IMR-90 (cell line): ENCODE measurements at regions not wholly inside any gene's neighbourhood (a gene's known extent, or its start where the extent isn't known, plus 50 kb on each side); places are given as distances from the start of the nearest gene placed in this dataset.

ENCODE experiments used
- ATAC-seq: fragments of 200-7000 bp; cut with Tn5 transposase; 2 replicates; pipeline ENCODE4 v1.9.1; 2020; ENCODE audit warnings: low read depth, mild to moderate bottlenecking, moderate library complexity
- BruUV-seq: library from RNA; stranded (reverse); fragments of 400-500 nt; replicated peaks from 2 replicates; lab custom pipeline; 2021; lab: Mats Ljungman, UMichigan
- CTCF ChIA-PET: fragments of 300-600 bp; formaldehyde crosslinking; extraction: SDS; loops from one replicate; lab custom pipeline; 2021; ENCODE audit warnings: antibody characterized with exemption; lab: Yijun Ruan, JAX
- POLR2A ChIA-PET: fragments of 300-600 bp; sonication (Branson Sonifier 250); formaldehyde crosslinking; loops from one replicate; lab custom pipeline; 2022; ENCODE audit warnings: antibody characterized with exemption; ENCODE audit not compliant: unreplicated experiment; lab: Charles Lee
- DNase-seq: peaks from one replicate; pipeline ENCODE4 v3.0.0; 2013
- H2AFZ ChIP-seq: replicated peaks from 2 replicates; pipeline ENCODE3; 2013; ENCODE audit warnings: low read length, mild to moderate bottlenecking; ENCODE audit not compliant: poor library complexity
- H2AK5ac ChIP-seq: 2 replicates; pipeline ENCODE4 v1.6.1; 2013; ENCODE audit warnings: low read depth, low read length, inconsistent platforms
- H2AK9ac ChIP-seq: replicated peaks from 2 replicates; pipeline ENCODE3; 2013; ENCODE audit warnings: mild to moderate bottlenecking, low read depth, low read length, moderate library complexity; ENCODE audit not compliant: poor library complexity
- H2BK120ac ChIP-seq: 2 replicates; pipeline ENCODE4 v1.6.1; 2013; ENCODE audit warnings: low read depth, low read length, inconsistent platforms
- H2BK15ac ChIP-seq: 3 replicates; pipeline ENCODE4 v1.6.1; 2013; ENCODE audit warnings: low read depth, low read length, inconsistent platforms
- H2BK20ac ChIP-seq: 2 replicates; pipeline ENCODE4 v1.6.1; 2013; ENCODE audit warnings: low read depth, mild to moderate bottlenecking, inconsistent platforms, low read length, moderate library complexity
- H2BK5ac ChIP-seq: 2 replicates; pipeline ENCODE4 v1.6.1; 2013; ENCODE audit warnings: mild to moderate bottlenecking, low read depth, low read length, inconsistent platforms; ENCODE audit not compliant: poor library complexity, severe bottlenecking
- H3K14ac ChIP-seq: replicated peaks from 2 replicates; pipeline ENCODE4 v1.6.1; 2013; ENCODE audit warnings: low read depth, low read length, inconsistent platforms
- H3K18ac ChIP-seq: 2 replicates; pipeline ENCODE4 v1.6.1; 2013; ENCODE audit warnings: low read depth, low read length, control low read depth
- H3K23ac ChIP-seq: 2 replicates; pipeline ENCODE4 v1.6.1; 2013; ENCODE audit warnings: low read depth, low read length, inconsistent platforms
- H3K27ac ChIP-seq: 2 replicates; pipeline ENCODE4 v1.5.1; 2013; ENCODE audit warnings: mild to moderate bottlenecking, control low read depth, low read length; ENCODE audit not compliant: insufficient read depth
- H3K27me3 ChIP-seq: 2 replicates; pipeline ENCODE4 v1.6.1; 2013; ENCODE audit warnings: low read length; ENCODE audit not compliant: control insufficient read depth, insufficient read depth
- H3K36me3 ChIP-seq: 2 replicates; pipeline ENCODE4 v1.6.1; 2013; ENCODE audit warnings: low read length, mixed read lengths; ENCODE audit not compliant: control insufficient read depth, insufficient read depth
- H3K4ac ChIP-seq: 2 replicates; pipeline ENCODE4 v1.6.1; 2013; ENCODE audit warnings: low read depth, low read length, inconsistent platforms
- H3K4me1 ChIP-seq: 2 replicates; pipeline ENCODE4 v1.6.1; 2013; ENCODE audit warnings: low read length, mixed read lengths; ENCODE audit not compliant: control insufficient read depth, insufficient read depth
- H3K4me2 ChIP-seq: 2 replicates; pipeline ENCODE4 v1.6.1; 2013; ENCODE audit warnings: low read depth, mild to moderate bottlenecking, control low read depth, low read length, moderate library complexity
- H3K4me3 ChIP-seq: 2 replicates; pipeline ENCODE4 v1.5.1; 2013; ENCODE audit warnings: low read depth, mild to moderate bottlenecking, control low read depth, low read length, moderate library complexity; ENCODE audit not compliant: insufficient read depth
- H3K56ac ChIP-seq: 2 replicates; pipeline ENCODE4 v1.6.1; 2013; ENCODE audit warnings: low read length, inconsistent platforms; ENCODE audit not compliant: insufficient read depth; ENCODE audit errors: extremely low read depth
- H3K79me1 ChIP-seq, 2 experiments: 2 replicates each; pipeline ENCODE4 v1.6.1; 2013; ENCODE audit warnings: low read length in 2 of 2, inconsistent platforms in 1 of 2, low read depth in 1 of 2
- H3K9ac ChIP-seq: 2 replicates; pipeline ENCODE4 v1.6.1; 2013; ENCODE audit warnings: low read depth, low read length, control low read depth
- H3K9me1 ChIP-seq: 2 replicates; pipeline ENCODE4 v1.6.1; 2013; ENCODE audit warnings: low read length, inconsistent platforms; ENCODE audit not compliant: insufficient read depth
- H3K9me3 ChIP-seq: 2 replicates; pipeline ENCODE4 v1.6.1; 2013; ENCODE audit warnings: low read length; ENCODE audit not compliant: control insufficient read depth, insufficient read depth
- H4K20me1 ChIP-seq: 2 replicates; pipeline ENCODE4 v1.6.1; 2013; ENCODE audit warnings: low read length, inconsistent platforms; ENCODE audit not compliant: insufficient read depth
- H4K5ac ChIP-seq: 2 replicates; pipeline ENCODE4 v1.6.1; 2013; ENCODE audit warnings: mild to moderate bottlenecking, low read depth, low read length, control low read depth
- H4K8ac ChIP-seq, 2 experiments: 2 replicates each; pipeline ENCODE4 v1.6.1; 2013; ENCODE audit warnings: low read depth in 2 of 2, low read length in 2 of 2, control low read depth in 1 of 2, inconsistent platforms in 1 of 2
- H4K91ac ChIP-seq: 2 replicates; pipeline ENCODE4 v1.6.1; 2013; ENCODE audit warnings: low read depth, low read length, inconsistent platforms; ENCODE audit not compliant: insufficient read depth
- BHLHE40 ChIP-seq: fragments of 150-350 bp; IDR thresholded peaks from 2 replicates; pipeline ENCODE4 v1.6.1; 2016; ENCODE audit warnings: mild to moderate bottlenecking, low read depth, low read length
- CEBPB ChIP-seq: IDR thresholded peaks from 2 replicates; pipeline ENCODE4 v1.6.1; 2012; ENCODE audit warnings: low read depth, low read length, improper control_type of control experiment
- CHD1 ChIP-seq: IDR thresholded peaks from 2 replicates; pipeline ENCODE4 v1.6.1; 2012; ENCODE audit warnings: low read depth, low read length, improper control_type of control experiment
- ELK1 ChIP-seq: fragments of 150-350 bp; IDR thresholded peaks from 2 replicates; pipeline ENCODE4 v1.6.1; 2016; ENCODE audit warnings: low read depth, mild to moderate bottlenecking, low read length, moderate library complexity, borderline replicate concordance
- FOS ChIP-seq: fragments of 150-350 bp; IDR thresholded peaks from 2 replicates; pipeline ENCODE4 v1.6.1; 2016; ENCODE audit warnings: low read depth, low read length
- MAFK ChIP-seq: IDR thresholded peaks from 2 replicates; pipeline ENCODE4 v1.6.1; 2012; ENCODE audit warnings: low read depth, low read length, improper control_type of control experiment
- MAZ ChIP-seq: IDR thresholded peaks from 2 replicates; pipeline ENCODE4 v1.6.1; 2012; ENCODE audit warnings: low read depth, mild to moderate bottlenecking, low read length, improper control_type of control experiment, moderate library complexity, borderline replicate concordance
- MXI1 ChIP-seq: IDR thresholded peaks from 2 replicates; pipeline ENCODE4 v1.6.1; 2012; ENCODE audit warnings: low read depth, mild to moderate bottlenecking, low read length, moderate library complexity, borderline replicate concordance
- NFE2L2 ChIP-seq: fragments of 150-350 bp; IDR thresholded peaks from 2 replicates; pipeline ENCODE4 v1.6.1; 2016; ENCODE audit warnings: low read depth, mild to moderate bottlenecking, low read length
- POLR2A ChIP-seq: IDR thresholded peaks from 2 replicates; pipeline ENCODE4 v1.6.1; 2012; ENCODE audit warnings: mild to moderate bottlenecking, low read depth, low read length
- RAD21 ChIP-seq: IDR thresholded peaks from 2 replicates; pipeline ENCODE4 v1.6.1; 2012; ENCODE audit warnings: low read length, improper control_type of control experiment
- RCOR1 ChIP-seq: IDR thresholded peaks from 2 replicates; pipeline ENCODE4 v1.6.1; 2012; ENCODE audit warnings: mild to moderate bottlenecking, low read length, improper control_type of control experiment; ENCODE audit not compliant: insufficient replicate concordance
- RFX5 ChIP-seq: IDR thresholded peaks from 2 replicates; pipeline ENCODE4 v1.8.0; 2012; ENCODE audit warnings: low read depth, mild to moderate bottlenecking, low read length, moderate library complexity
- SMC3 ChIP-seq: fragments of 150-350 bp; IDR thresholded peaks from 2 replicates; pipeline ENCODE4 v1.6.1; 2016; ENCODE audit warnings: low read depth, mild to moderate bottlenecking, antibody characterized with exemption, low read length, moderate library complexity
- WGBS, 2 experiments: methylation state at CpG; one replicate each; pipeline versions ENCODE4 v1.1.5 to v1.1.7; 2013; ENCODE audit warnings: missing lambda C conversion rate in 2 of 2; ENCODE audit not compliant: insufficient read length in 1 of 2; ENCODE audit errors: extremely low coverage in 2 of 2; 5-methylcytosine and 5-hydroxymethylcytosine counted together
- dilution Hi-C: fragments of 300-500 bp; cut with HindIII; formaldehyde crosslinking; loops from one replicate; pipeline ENCODE4 v1.14.3; 2018; ENCODE audit warnings: low sequenced_read_pairs; ENCODE audit not compliant: unreplicated experiment
- in situ Hi-C: fragments of 300-500 bp; cut with MboI; formaldehyde crosslinking; loops from 3 replicates; pipeline ENCODE4 v1.14.3; 2019; ENCODE audit warnings: low sequenced_read_pairs, inconsistent platforms, mixed read lengths
- intact Hi-C: fragments of 100-400 bp; cut with micrococcal nuclease; formaldehyde crosslinking; loops from 2 replicates; pipeline ENCODE4 v1.10.0; 2022
- TF ChIP-seq, protein P1 (sequence below): conservative IDR thresholded peaks from 2 replicates; pipeline ENCODE4 v1.5.1; 2012; ENCODE audit warnings: mild to moderate bottlenecking, low read depth, low read length, improper control_type of control experiment
- TF ChIP-seq, protein P2 (sequence below): fragments of 150-350 bp; IDR thresholded peaks from 2 replicates; pipeline ENCODE4 v1.6.1; 2017; ENCODE audit warnings: mild to moderate bottlenecking, antibody characterized with exemption, low read length, low read depth

- Histone ChIP-seq H2AFZ (no peak overlapping the region), H3K79me1 (no peaks in the 10 kb centered on the region), H3K4me3 (no peak overlapping the region), H3K27me3 (peaks cover 13% of the 10 kb centered on the region), H3K9me3 (no peaks in the 10 kb centered on the region), H2AK9ac (no peak overlapping the region), H4K91ac (no peak overlapping the region), H2BK120ac (no peak overlapping the region), H3K36me3 (no peaks in the 10 kb centered on the region), H4K8ac (no peak overlapping the region), H2BK15ac (no peak overlapping the region), H3K27ac (no peak overlapping the region), H3K14ac (no peak overlapping the region), H2AK5ac (no peak overlapping the region), H4K5ac (no peak overlapping the region), H3K4me2 (no peak overlapping the region), H2BK5ac (no peak overlapping the region), H3K18ac (no peak overlapping the region), H3K56ac (no peak overlapping the region), H3K9ac (no peak overlapping the region), H2BK20ac (no peak overlapping the region), H3K4me1 (no peaks in the 10 kb centered on the region), H3K23ac (no peak overlapping the region), H3K4ac (no peak overlapping the region), H3K9me1 (no peaks in the 10 kb centered on the region), H4K20me1 (no peaks in the 10 kb centered on the region)
- no peak for ATAC-seq
- intact Hi-C loops: no loop called here
- in situ Hi-C loops: no loop called here
- TF ChIP-seq RFX5 (no peak), RAD21 (no peak), ELK1 (no peak), MXI1 (no peak), MAFK (no peak), NFE2L2 (no peak), POLR2A (no peak), FOS (no peak), CHD1 (no peak), BHLHE40 (no peak), MAZ (no peak), CEBPB (no peak), RCOR1 (no peak), SMC3 (no peak)
- TF ChIP-seq, protein P1, sequence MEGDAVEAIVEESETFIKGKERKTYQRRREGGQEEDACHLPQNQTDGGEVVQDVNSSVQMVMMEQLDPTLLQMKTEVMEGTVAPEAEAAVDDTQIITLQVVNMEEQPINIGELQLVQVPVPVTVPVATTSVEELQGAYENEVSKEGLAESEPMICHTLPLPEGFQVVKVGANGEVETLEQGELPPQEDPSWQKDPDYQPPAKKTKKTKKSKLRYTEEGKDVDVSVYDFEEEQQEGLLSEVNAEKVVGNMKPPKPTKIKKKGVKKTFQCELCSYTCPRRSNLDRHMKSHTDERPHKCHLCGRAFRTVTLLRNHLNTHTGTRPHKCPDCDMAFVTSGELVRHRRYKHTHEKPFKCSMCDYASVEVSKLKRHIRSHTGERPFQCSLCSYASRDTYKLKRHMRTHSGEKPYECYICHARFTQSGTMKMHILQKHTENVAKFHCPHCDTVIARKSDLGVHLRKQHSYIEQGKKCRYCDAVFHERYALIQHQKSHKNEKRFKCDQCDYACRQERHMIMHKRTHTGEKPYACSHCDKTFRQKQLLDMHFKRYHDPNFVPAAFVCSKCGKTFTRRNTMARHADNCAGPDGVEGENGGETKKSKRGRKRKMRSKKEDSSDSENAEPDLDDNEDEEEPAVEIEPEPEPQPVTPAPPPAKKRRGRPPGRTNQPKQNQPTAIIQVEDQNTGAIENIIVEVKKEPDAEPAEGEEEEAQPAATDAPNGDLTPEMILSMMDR: no peak
- TF ChIP-seq, protein P2, sequence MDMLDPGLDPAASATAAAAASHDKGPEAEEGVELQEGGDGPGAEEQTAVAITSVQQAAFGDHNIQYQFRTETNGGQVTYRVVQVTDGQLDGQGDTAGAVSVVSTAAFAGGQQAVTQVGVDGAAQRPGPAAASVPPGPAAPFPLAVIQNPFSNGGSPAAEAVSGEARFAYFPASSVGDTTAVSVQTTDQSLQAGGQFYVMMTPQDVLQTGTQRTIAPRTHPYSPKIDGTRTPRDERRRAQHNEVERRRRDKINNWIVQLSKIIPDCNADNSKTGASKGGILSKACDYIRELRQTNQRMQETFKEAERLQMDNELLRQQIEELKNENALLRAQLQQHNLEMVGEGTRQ: no peak
- dilution Hi-C loops: no loop called here
- no TSS peak for BruUV-seq
- WGBS, 2 experiments: no CpG with 5 or more reads among the region's 3 CpGs
- DNase-seq: no peak
- ChIA-PET POLR2A (no interaction called here), CTCF (interaction anchor here (1.5 kb wide), 1 partner anchor 33 kb away, joined by 3 read pairs; no protein-coding TSS in a partner anchor)
These were observed 184.4 kb upstream of the UMPS start for GRCh38 chr3:124545891-124546290.
